Activated naive CD8-positive, alpha-beta T cell treated with anti-CD3 and anti-CD28 coated beads for 36 hours (primary cell): ENCODE measurements at regions not wholly inside any gene's neighbourhood (a gene's known extent, or its start where the extent isn't known, plus 50 kb on each side); places are given as distances from the start of the nearest gene placed in this dataset.

ENCODE experiments used
- DNase-seq: peaks from one replicate; pipeline ENCODE4 v3.0.0; 2021
- H3K27ac Mint-ChIP-seq: one replicate; pipeline ENCODE4 v1.8.0; 2022; ENCODE audit warnings: mild to moderate bottlenecking, moderate library complexity, mixed read lengths
- H3K27me3 Mint-ChIP-seq: one replicate; pipeline ENCODE4 v1.8.0; 2022; ENCODE audit warnings: mild to moderate bottlenecking, mixed read lengths
- H3K36me3 Mint-ChIP-seq: one replicate; pipeline ENCODE4 v1.8.0; 2021; ENCODE audit warnings: mild to moderate bottlenecking, mixed read lengths
- H3K4me1 Mint-ChIP-seq: one replicate; pipeline ENCODE4 v1.8.0; 2021; ENCODE audit warnings: mixed read lengths
- H3K4me3 Mint-ChIP-seq: one replicate; pipeline ENCODE4 v1.8.0; 2022; ENCODE audit warnings: mild to moderate bottlenecking, moderate library complexity, mixed read lengths
- H3K9me3 Mint-ChIP-seq: one replicate; pipeline ENCODE4 v1.8.0; 2022; ENCODE audit warnings: mixed read lengths

GRCh38 chr9:129323376-129323998 is 145.4 kb upstream of the IER5L start:
- Mint-ChIP-seq H3K4me1 (peaks cover 29% of the 10 kb centered on the region), H3K27ac (no peak overlapping the region), H3K27me3 (no peaks in the 10 kb centered on the region), H3K36me3 (no peaks in the 10 kb centered on the region), H3K4me3 (no peak overlapping the region), H3K9me3 (no peaks in the 10 kb centered on the region)
- DNase-seq: no peak

- H3K27ac Mint-ChIP-seq: no peak overlapping the region
- no peaks in the 10 kb centered on the region for H3K36me3 Mint-ChIP-seq
- no peaks in the 10 kb centered on the region for H3K27me3 Mint-ChIP-seq
- H3K4me1 Mint-ChIP-seq: peaks cover 24% of the 10 kb centered on the region
- H3K9me3 Mint-ChIP-seq: no peaks in the 10 kb centered on the region
- no peak overlapping the region for H3K4me3 Mint-ChIP-seq
- DNase-seq: no peak
These were observed 144.7 kb upstream of the IER5L start for GRCh38 chr9:129322641-129323375.

- H3K27ac Mint-ChIP-seq: no peak overlapping the region
These were observed 144.1 kb upstream of the IER5L start for GRCh38 chr9:129322022-129322621.

GRCh38 chr9:129321286-129322021 is 143.4 kb upstream of the IER5L start:
- Mint-ChIP-seq H3K4me3 (peak overlapping the region; percentile 29), H3K27ac (no peak overlapping the region), H3K27me3 (no peaks in the 10 kb centered on the region), H3K36me3 (no peaks in the 10 kb centered on the region), H3K9me3 (no peaks in the 10 kb centered on the region), H3K4me1 (peaks cover 20% of the 10 kb centered on the region)
- no peak for DNase-seq

More at GRCh38 chr9:129322022-129322621, 144.1 kb upstream of the IER5L start:
- no peak overlapping the region for H3K4me3 Mint-ChIP-seq
- peaks cover 20% of the 10 kb centered on the region for H3K4me1 Mint-ChIP-seq
- no peak for DNase-seq
- H3K27me3 Mint-ChIP-seq: no peaks in the 10 kb centered on the region
- no peaks in the 10 kb centered on the region for H3K36me3 Mint-ChIP-seq
- no peaks in the 10 kb centered on the region for H3K9me3 Mint-ChIP-seq

GRCh38 chr9:129320575-129321285 is 142.7 kb upstream of the IER5L start:
- DNase-seq: peak; percentile 48
- peak overlapping the region; percentile 76 for H3K4me3 Mint-ChIP-seq
- H3K27me3 Mint-ChIP-seq: no peaks in the 10 kb centered on the region
- peaks cover 20% of the 10 kb centered on the region for H3K4me1 Mint-ChIP-seq
- H3K9me3 Mint-ChIP-seq: no peaks in the 10 kb centered on the region
- H3K27ac Mint-ChIP-seq: peak overlapping the region; percentile 71
- H3K36me3 Mint-ChIP-seq: no peaks in the 10 kb centered on the region

- Mint-ChIP-seq H3K36me3 (no peaks in the 10 kb centered on the region), H3K4me3 (no peak overlapping the region), H3K27ac (no peak overlapping the region), H3K27me3 (no peaks in the 10 kb centered on the region), H3K9me3 (no peaks in the 10 kb centered on the region), H3K4me1 (peaks cover 20% of the 10 kb centered on the region)
- DNase-seq: no peak
These were observed 141.9 kb upstream of the IER5L start for GRCh38 chr9:129319938-129320481.

GRCh38 chr9:129319076-129319937 is 141.2 kb upstream of the IER5L start:
- DNase-seq: no peak
- H3K27me3 Mint-ChIP-seq: no peaks in the 10 kb centered on the region
- H3K27ac Mint-ChIP-seq: no peak overlapping the region
- H3K36me3 Mint-ChIP-seq: no peaks in the 10 kb centered on the region
- peaks cover 20% of the 10 kb centered on the region for H3K4me1 Mint-ChIP-seq
- no peaks in the 10 kb centered on the region for H3K9me3 Mint-ChIP-seq
- H3K4me3 Mint-ChIP-seq: no peak overlapping the region

GRCh38 chr9:129318121-129319075 is 140.3 kb upstream of the IER5L start:
- Mint-ChIP-seq H3K27ac (no peak overlapping the region), H3K36me3 (no peaks in the 10 kb centered on the region), H3K9me3 (no peaks in the 10 kb centered on the region), H3K27me3 (no peaks in the 10 kb centered on the region), H3K4me1 (peaks cover 14% of the 10 kb centered on the region), H3K4me3 (no peak overlapping the region)
- DNase-seq: no peak

GRCh38 chr9:129317179-129318011 is 139.3 kb upstream of the IER5L start:
- H3K27me3 Mint-ChIP-seq: no peaks in the 10 kb centered on the region
- DNase-seq: no peak

GRCh38 chr9:129316281-129317030 is 138.4 kb upstream of the IER5L start:
- no peak overlapping the region for H3K27ac Mint-ChIP-seq
- H3K27me3 Mint-ChIP-seq: no peaks in the 10 kb centered on the region
- H3K4me1 Mint-ChIP-seq: peaks cover 10% of the 10 kb centered on the region
- H3K36me3 Mint-ChIP-seq: no peaks in the 10 kb centered on the region
- H3K9me3 Mint-ChIP-seq: no peaks in the 10 kb centered on the region
- H3K4me3 Mint-ChIP-seq: no peak overlapping the region
- no peak for DNase-seq

More at GRCh38 chr9:129317179-129318011, 139.3 kb upstream of the IER5L start:
- Mint-ChIP-seq H3K36me3 (no peaks in the 10 kb centered on the region), H3K27ac (no peak overlapping the region), H3K9me3 (no peaks in the 10 kb centered on the region), H3K4me3 (no peak overlapping the region), H3K4me1 (peaks cover 11% of the 10 kb centered on the region)

- no peak for DNase-seq
- H3K27ac Mint-ChIP-seq: no peak overlapping the region
- no peak overlapping the region for H3K4me3 Mint-ChIP-seq
- H3K27me3 Mint-ChIP-seq: no peaks in the 10 kb centered on the region
- no peaks in the 10 kb centered on the region for H3K36me3 Mint-ChIP-seq
- no peaks in the 10 kb centered on the region for H3K9me3 Mint-ChIP-seq
- H3K4me1 Mint-ChIP-seq: no peaks in the 10 kb centered on the region
These were observed 135.4 kb upstream of the IER5L start for GRCh38 chr9:129313331-129313955.
